ENCODE measurements at regions not wholly inside any gene's neighbourhood (a gene's known extent, or its start where the extent isn't known, plus 50 kb on each side); places are given as distances from the start of the nearest gene placed in this dataset.
"Not testable (repeated sequence)": the region's sequence is repeated elsewhere in the genome, so short reads cannot be mapped to it uniquely, and the experiment has no call there.

GRCh38 chr12:34257093-34257492 is 234.8 kb downstream of the ALG10 start:
- TF ChIP-seq, protein P1, sequence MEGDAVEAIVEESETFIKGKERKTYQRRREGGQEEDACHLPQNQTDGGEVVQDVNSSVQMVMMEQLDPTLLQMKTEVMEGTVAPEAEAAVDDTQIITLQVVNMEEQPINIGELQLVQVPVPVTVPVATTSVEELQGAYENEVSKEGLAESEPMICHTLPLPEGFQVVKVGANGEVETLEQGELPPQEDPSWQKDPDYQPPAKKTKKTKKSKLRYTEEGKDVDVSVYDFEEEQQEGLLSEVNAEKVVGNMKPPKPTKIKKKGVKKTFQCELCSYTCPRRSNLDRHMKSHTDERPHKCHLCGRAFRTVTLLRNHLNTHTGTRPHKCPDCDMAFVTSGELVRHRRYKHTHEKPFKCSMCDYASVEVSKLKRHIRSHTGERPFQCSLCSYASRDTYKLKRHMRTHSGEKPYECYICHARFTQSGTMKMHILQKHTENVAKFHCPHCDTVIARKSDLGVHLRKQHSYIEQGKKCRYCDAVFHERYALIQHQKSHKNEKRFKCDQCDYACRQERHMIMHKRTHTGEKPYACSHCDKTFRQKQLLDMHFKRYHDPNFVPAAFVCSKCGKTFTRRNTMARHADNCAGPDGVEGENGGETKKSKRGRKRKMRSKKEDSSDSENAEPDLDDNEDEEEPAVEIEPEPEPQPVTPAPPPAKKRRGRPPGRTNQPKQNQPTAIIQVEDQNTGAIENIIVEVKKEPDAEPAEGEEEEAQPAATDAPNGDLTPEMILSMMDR (IDR thresholded peaks at IDR 0.05; ENCODE audit: low read depth, low read length): no peak
- H3K4me3 ChIP-seq (ENCODE audit: low read depth, low read length): no peak overlapping the region

GRCh38 chr12:34262140-34262539 is 239.8 kb downstream of the ALG10 start:
- H3K4me3 ChIP-seq (ENCODE audit: low read depth, low read length): not testable (repeated sequence)

DNA sequence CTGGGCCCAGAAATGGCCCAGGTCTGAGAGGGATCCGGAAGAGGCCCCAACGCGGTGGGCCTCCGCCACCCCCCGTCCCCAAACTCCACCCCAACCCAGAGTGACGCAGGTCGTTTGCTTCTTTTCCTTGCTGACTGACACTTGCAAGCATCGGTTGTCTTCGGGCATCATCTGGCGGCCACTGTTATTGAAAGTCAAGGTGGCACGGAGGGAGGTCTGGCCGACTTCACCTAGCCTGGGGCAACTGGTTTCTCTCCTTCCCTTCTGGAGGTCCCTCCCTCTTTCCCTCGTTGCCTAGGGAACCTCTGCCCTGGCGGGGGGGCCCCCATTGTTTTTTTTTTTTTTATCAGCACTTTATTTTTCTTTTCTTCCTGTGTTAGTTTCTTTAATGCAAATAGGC is 241.8 kb downstream of the ALG10 start:
- H3K4me3 ChIP-seq (ENCODE audit: low read depth, low read length): no peak overlapping the region
- TF ChIP-seq, protein P1 (IDR thresholded peaks at IDR 0.05; ENCODE audit: low read depth, low read length): no peak

DNA sequence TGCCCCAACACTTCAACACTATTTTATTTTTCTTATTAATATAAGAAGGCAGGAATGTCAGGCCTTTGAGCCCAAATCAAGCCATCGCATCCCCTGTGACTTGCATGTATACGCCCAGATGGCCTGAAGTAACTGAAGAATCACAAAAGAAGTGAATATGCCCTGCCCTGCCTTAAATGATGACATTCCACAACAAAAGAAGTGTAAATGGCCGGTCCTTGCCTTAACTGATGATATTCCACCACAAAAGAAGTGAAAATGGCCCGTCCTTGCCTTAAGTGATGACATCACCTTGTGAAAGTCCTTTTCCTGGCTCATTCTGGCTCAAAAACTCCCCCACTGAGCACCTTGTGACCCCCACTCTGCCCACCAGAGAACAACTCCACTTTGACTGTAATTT is 251.4 kb downstream of the ALG10 start:
- not testable (repeated sequence) for H3K4me3 ChIP-seq (ENCODE audit: low read depth, low read length)

DNA sequence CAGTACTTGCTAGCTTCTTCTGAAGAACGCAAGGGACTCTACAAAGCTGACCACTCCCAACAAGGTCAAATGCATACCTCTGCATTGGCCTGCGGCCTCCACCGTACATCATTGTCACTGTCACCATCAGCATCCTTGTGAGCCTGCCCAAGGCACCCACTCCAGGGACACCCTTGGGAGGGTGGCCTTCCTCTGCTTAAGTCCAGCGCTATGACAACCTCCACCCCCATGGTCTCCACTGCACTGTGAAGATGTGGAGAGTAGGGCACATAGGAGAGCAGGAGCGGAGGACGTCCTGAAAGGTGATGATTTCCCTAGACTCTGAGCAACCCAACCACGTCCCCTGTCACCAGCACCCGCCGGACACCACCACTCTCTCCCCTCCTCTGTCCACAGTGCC is 252.8 kb downstream of the ALG10 start:
- TF ChIP-seq, protein P1 (IDR thresholded peaks at IDR 0.05; ENCODE audit: low read depth, low read length): no peak
- no peak overlapping the region for H3K4me3 ChIP-seq (ENCODE audit: low read depth, low read length)

GRCh38 chr12:34286483-34286882 is 264.2 kb downstream of the ALG10 start:
- no peak overlapping the region for H3K4me3 ChIP-seq (ENCODE audit: low read depth, low read length)
- TF ChIP-seq, protein P1 (IDR thresholded peaks at IDR 0.05; ENCODE audit: low read depth, low read length): no peak

DNA sequence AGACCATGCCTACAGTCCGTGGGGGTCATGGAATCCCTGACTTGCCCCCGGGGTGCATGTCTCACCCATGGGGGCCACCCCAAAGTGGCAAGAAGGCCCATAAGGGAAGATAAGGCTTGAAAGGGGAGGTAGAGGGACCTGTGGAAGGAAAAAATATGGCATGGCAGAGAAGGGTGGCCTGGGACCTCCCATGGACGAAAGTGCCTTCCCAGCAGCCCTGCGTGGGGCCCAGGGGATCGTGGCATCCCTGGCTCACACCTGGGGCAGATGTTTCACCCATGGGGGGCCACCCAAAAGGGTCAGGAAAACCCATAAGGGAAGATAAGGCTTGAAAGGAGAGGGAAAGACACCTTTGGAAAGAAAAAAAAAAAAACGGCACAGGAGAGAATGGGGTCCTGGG is 264.6 kb downstream of the ALG10 start:
- TF ChIP-seq, protein P1 (IDR thresholded peaks at IDR 0.05; ENCODE audit: low read depth, low read length): no peak
- no peak overlapping the region for H3K4me3 ChIP-seq (ENCODE audit: low read depth, low read length)

- no peak overlapping the region for H3K4me3 ChIP-seq (ENCODE audit: low read depth, low read length)
- TF ChIP-seq, protein P1 (IDR thresholded peaks at IDR 0.05; ENCODE audit: low read depth, low read length): no peak
Measured at GRCh38 chr12:34287437-34287836, 265.1 kb downstream of the ALG10 start.
